PC-3 (cell line): ENCODE measurements at regions not wholly inside any gene's neighbourhood (a gene's known extent, or its start where the extent isn't known, plus 50 kb on each side); places are given as distances from the start of the nearest gene placed in this dataset.

ENCODE experiments used
- EZH2 ChIP-seq: fragments of 300-600 bp; sonication (generic); IDR thresholded peaks from one replicate; pipeline ENCODE4 v1.6.1; 2017; ENCODE audit warnings: antibody characterized with exemption, mild to moderate bottlenecking, low read length; ENCODE audit not compliant: unreplicated experiment
- TF ChIP-seq, protein P1 (sequence below): fragments of 300-600 bp; sonication (generic); conservative IDR thresholded peaks from 2 replicates; pipeline ENCODE4 v1.5.1; 2017; ENCODE audit warnings: antibody characterized with exemption, low read depth, mild to moderate bottlenecking, low read length

GRCh38 chr9:89720696-89721175, 115.9 kb downstream of the GADD45G start:
- no peak for TF ChIP-seq EZH2
- TF ChIP-seq, protein P1, sequence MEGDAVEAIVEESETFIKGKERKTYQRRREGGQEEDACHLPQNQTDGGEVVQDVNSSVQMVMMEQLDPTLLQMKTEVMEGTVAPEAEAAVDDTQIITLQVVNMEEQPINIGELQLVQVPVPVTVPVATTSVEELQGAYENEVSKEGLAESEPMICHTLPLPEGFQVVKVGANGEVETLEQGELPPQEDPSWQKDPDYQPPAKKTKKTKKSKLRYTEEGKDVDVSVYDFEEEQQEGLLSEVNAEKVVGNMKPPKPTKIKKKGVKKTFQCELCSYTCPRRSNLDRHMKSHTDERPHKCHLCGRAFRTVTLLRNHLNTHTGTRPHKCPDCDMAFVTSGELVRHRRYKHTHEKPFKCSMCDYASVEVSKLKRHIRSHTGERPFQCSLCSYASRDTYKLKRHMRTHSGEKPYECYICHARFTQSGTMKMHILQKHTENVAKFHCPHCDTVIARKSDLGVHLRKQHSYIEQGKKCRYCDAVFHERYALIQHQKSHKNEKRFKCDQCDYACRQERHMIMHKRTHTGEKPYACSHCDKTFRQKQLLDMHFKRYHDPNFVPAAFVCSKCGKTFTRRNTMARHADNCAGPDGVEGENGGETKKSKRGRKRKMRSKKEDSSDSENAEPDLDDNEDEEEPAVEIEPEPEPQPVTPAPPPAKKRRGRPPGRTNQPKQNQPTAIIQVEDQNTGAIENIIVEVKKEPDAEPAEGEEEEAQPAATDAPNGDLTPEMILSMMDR = no peak
